CD14-positive monocyte (primary cell): ENCODE measurements at regions not wholly inside any gene's neighbourhood (a gene's known extent, or its start where the extent isn't known, plus 50 kb on each side); places are given as distances from the start of the nearest gene placed in this dataset.

Experiments
- DNase-seq, 3 donors: peaks; one replicate each; pipeline ENCODE4 v3.0.0-alpha.2; 2011 to 2022
- H2AFZ ChIP-seq: 2 replicates; pipeline ENCODE4 v1.6.0; 2012; ENCODE audit warnings: mild to moderate bottlenecking, low read depth, low read length, inconsistent platforms; ENCODE audit not compliant: insufficient read depth, poor library complexity, severe bottlenecking
- H3K27ac ChIP-seq, 2 donors: 1 replicate in 1 of 2; 2 replicates in 1 of 2; pipeline ENCODE4 v1.5.1; 2012 to 2013; ENCODE audit warnings: low read length in 2 of 2, control low read depth in 1 of 2, inconsistent platforms in 1 of 2, low read depth in 1 of 2, mild to moderate bottlenecking in 1 of 2
- H3K27me3 ChIP-seq, 2 donors: one replicate each; pipeline versions ENCODE4 v1.6.0 to v1.6.1; 2011 to 2013; ENCODE audit warnings: low read length in 2 of 2; ENCODE audit not compliant: control insufficient read depth in 2 of 2, insufficient read depth in 2 of 2
- H3K36me3 ChIP-seq, 2 donors: replicated peaks in 1 of 2; 1 replicate in 1 of 2; 2 replicates in 1 of 2; pipeline versions ENCODE4 v1.5.1 to v1.6.1; 2012 to 2013; ENCODE audit warnings: low read length in 2 of 2, control low read depth in 1 of 2, inconsistent platforms in 1 of 2, mild to moderate bottlenecking in 1 of 2; ENCODE audit not compliant: insufficient read depth in 2 of 2, control insufficient read depth in 1 of 2
- H3K4me1 ChIP-seq, 2 donors: 1 replicate in 1 of 2; 2 replicates in 1 of 2; pipeline versions ENCODE4 v1.5.1 to v1.6.1; 2012 to 2013; ENCODE audit warnings: low read length in 2 of 2, control low read depth in 1 of 2, inconsistent platforms in 1 of 2, mild to moderate bottlenecking in 1 of 2, moderate library complexity in 1 of 2; ENCODE audit not compliant: insufficient read depth in 2 of 2, control insufficient read depth in 1 of 2
- H3K4me2 ChIP-seq: replicated peaks from 2 replicates; pipeline ENCODE3; 2012; ENCODE audit warnings: low read length, moderate library complexity, mild to moderate bottlenecking; ENCODE audit not compliant: poor library complexity, severe bottlenecking; ENCODE audit errors: extremely low read depth
- H3K4me3 ChIP-seq, 3 experiments: fragments of 200-600 bp in 1 of 3; sonication (generic) in 1 of 3; replicated peaks in 1 of 3; 1 replicate in 2 of 3; 2 replicates in 1 of 3; pipeline ENCODE4 v1.5.1; 2011 to 2013; ENCODE audit warnings: low read length in 3 of 3, mild to moderate bottlenecking in 3 of 3, control low read depth in 2 of 3, low read depth in 2 of 3, inconsistent platforms in 1 of 3, moderate library complexity in 1 of 3
- H3K79me2 ChIP-seq: 2 replicates; pipeline ENCODE4 v1.6.0; 2012; ENCODE audit warnings: mild to moderate bottlenecking, control low read depth, inconsistent platforms, low read length, moderate library complexity; ENCODE audit not compliant: insufficient read depth
- H3K9ac ChIP-seq: 2 replicates; pipeline ENCODE4 v1.6.0; 2017; ENCODE audit warnings: low read length, mild to moderate bottlenecking; ENCODE audit not compliant: insufficient read depth, poor library complexity, severe bottlenecking
- H3K9me3 ChIP-seq, 2 donors: replicated peaks in 1 of 2; 1 replicate in 1 of 2; 2 replicates in 1 of 2; pipeline versions ENCODE4 v1.5.1 to v1.6.1; 2012 to 2013; ENCODE audit warnings: low read length in 2 of 2, control low read depth in 1 of 2; ENCODE audit not compliant: control insufficient read depth in 1 of 2, insufficient read depth in 1 of 2
- H4K20me1 ChIP-seq: 2 replicates; pipeline ENCODE4 v1.6.0; 2012; ENCODE audit warnings: mild to moderate bottlenecking, low read length, control low read depth, moderate library complexity; ENCODE audit not compliant: insufficient read depth
- H3K27ac Mint-ChIP-seq, 7 donors: one replicate each; pipeline ENCODE4 v1.8.0; 2020; ENCODE audit warnings: mild to moderate bottlenecking in 7 of 7, mixed read lengths in 7 of 7, moderate library complexity in 6 of 7, inconsistent platforms in 2 of 7
- H3K27me3 Mint-ChIP-seq, 3 donors: one replicate each; pipeline ENCODE4 v1.8.0; 2021 to 2022; ENCODE audit warnings: low read depth in 3 of 3, mild to moderate bottlenecking in 3 of 3, mixed read lengths in 3 of 3, moderate library complexity in 3 of 3, inconsistent platforms in 1 of 3
- H3K36me3 Mint-ChIP-seq, 2 donors: one replicate each; pipeline ENCODE4 v1.8.0; 2020; ENCODE audit warnings: mixed read lengths in 2 of 2, inconsistent platforms in 1 of 2, mild to moderate bottlenecking in 1 of 2
- H3K4me1 Mint-ChIP-seq: one replicate; pipeline ENCODE4 v1.8.0; 2020; ENCODE audit warnings: mild to moderate bottlenecking, mixed read lengths
- H3K4me3 Mint-ChIP-seq, 2 donors: one replicate each; pipeline ENCODE4 v1.8.0; 2020; ENCODE audit warnings: mild to moderate bottlenecking in 2 of 2, mixed read lengths in 2 of 2, moderate library complexity in 1 of 2
- H3K9me3 Mint-ChIP-seq, 7 donors: one replicate each; pipeline ENCODE4 v1.8.0; 2020 to 2022; ENCODE audit warnings: mixed read lengths in 7 of 7, mild to moderate bottlenecking in 6 of 7, moderate library complexity in 6 of 7, inconsistent platforms in 2 of 7
- WGBS: methylation state at CpG from one replicate; pipeline ENCODE4 v1.1.5; 2013; ENCODE audit warnings: missing lambda C conversion rate; ENCODE audit not compliant: insufficient coverage; 5-methylcytosine and 5-hydroxymethylcytosine counted together
- intact Hi-C, 2 donors: fragments of 100-400 bp; cut with micrococcal nuclease; formaldehyde crosslinking; loops; one replicate each; pipeline versions ENCODE4 v1.15.0 to v1.15.1; 2023
- TF ChIP-seq, protein P1 (sequence below): fragments of 200-600 bp; IDR thresholded peaks from one replicate; pipeline ENCODE4 v1.8.0; 2022; ENCODE audit warnings: antibody characterized with exemption, mild to moderate bottlenecking

DNA sequence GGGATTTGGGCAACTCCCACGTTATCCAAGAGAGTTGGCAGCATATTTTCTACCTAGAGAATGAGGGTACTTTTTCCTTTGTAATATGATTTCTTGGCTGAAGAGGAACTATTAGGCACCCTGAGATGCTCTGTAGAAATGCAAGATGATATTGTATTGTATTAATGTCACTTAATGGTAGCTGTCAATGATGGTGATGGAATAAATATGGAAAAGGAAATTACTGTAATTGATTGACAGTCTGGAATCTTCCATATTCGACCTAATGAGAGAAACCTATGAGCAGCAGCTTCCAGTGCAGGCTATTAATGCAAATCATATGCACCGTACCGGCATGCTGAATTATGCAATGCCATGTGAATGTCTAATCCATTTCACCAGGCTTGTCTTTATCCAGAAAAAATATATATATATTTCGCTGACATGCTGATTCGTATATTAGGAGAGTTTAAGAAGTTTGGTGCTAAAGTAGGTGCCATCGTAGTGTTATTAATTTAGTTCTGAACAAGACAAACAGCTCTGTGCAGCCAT is 494.2 kb upstream of the JARID2 start:
- Histone ChIP-seq H3K4me2 (no peak overlapping the region), H4K20me1 (no peaks in the 10 kb centered on the region), H3K9ac (no peak overlapping the region), H3K27ac (no peak overlapping the region), H3K4me1 (peaks cover 8 to 14% of the 10 kb centered on the region in 2 donors), H3K27me3 (no peaks in the 10 kb centered on the region), H3K79me2 (no peaks in the 10 kb centered on the region), H3K4me3 (no peak overlapping the region), H3K9me3 (no peaks in the 10 kb centered on the region), H2AFZ (no peak overlapping the region), H3K36me3 (no peaks in the 10 kb centered on the region)
- 76% methylated on average over 4 of the region's 7 CpGs for WGBS
- H3K27me3 Mint-ChIP-seq: peaks cover 0 to 7% (median 2%) of the 10 kb centered on the region in 3 donors
- no peak for DNase-seq
- TF ChIP-seq, protein P1, sequence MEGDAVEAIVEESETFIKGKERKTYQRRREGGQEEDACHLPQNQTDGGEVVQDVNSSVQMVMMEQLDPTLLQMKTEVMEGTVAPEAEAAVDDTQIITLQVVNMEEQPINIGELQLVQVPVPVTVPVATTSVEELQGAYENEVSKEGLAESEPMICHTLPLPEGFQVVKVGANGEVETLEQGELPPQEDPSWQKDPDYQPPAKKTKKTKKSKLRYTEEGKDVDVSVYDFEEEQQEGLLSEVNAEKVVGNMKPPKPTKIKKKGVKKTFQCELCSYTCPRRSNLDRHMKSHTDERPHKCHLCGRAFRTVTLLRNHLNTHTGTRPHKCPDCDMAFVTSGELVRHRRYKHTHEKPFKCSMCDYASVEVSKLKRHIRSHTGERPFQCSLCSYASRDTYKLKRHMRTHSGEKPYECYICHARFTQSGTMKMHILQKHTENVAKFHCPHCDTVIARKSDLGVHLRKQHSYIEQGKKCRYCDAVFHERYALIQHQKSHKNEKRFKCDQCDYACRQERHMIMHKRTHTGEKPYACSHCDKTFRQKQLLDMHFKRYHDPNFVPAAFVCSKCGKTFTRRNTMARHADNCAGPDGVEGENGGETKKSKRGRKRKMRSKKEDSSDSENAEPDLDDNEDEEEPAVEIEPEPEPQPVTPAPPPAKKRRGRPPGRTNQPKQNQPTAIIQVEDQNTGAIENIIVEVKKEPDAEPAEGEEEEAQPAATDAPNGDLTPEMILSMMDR: no peak
- H3K4me3 Mint-ChIP-seq: no peak overlapping the region
- H3K27ac Mint-ChIP-seq: no peak overlapping the region
- intact Hi-C loops: no loop called here
- H3K36me3 Mint-ChIP-seq: peaks cover 0 to under 1% of the 10 kb centered on the region in 2 donors
- peaks cover 0 to 2% (median 0%) of the 10 kb centered on the region in 7 donors for H3K9me3 Mint-ChIP-seq
- peaks cover 20% of the 10 kb centered on the region for H3K4me1 Mint-ChIP-seq

DNA sequence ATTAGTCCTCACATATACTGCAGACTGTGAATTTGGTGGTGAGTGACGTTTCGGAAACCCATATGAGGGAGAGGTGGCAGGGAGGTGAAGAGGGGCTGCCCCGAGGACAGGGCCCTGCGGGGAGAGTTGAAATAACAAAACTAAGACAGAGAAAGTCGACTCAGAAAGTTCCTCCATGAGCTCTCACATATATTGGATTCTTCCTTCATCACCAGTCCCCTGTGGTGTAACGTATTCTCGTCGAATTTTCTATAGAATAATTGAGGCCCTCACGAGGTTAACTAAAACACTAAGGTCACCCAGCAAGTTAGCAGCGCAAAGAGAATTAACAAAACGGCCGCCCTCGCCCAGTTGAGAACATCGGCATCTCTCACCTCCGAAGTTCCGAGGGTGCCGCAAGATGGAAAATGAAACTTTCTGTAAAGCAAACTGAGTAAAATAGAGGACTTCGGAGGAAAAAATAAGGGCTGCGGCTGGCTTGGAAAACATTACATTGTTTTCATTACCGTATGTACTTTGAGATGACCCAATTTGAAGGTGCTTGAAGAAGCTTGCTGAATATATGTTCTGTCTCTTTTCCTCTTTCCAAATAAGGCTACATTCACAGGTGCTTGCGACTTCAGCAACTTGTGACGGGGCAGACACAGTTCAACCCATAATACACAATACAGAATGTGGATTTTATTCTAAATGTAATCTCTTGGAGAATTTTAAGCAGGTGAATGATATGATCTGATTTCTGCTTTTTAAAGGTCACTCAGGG is 490.9 kb upstream of the JARID2 start:
- no peaks in the 10 kb centered on the region for H3K79me2 ChIP-seq
- H4K20me1 ChIP-seq: no peaks in the 10 kb centered on the region
- H2AFZ ChIP-seq: no peak overlapping the region
- H3K36me3 Mint-ChIP-seq: peaks cover 0 to 4% of the 10 kb centered on the region in 2 donors
- H3K4me1 ChIP-seq: peaks cover 38 to 41% of the 10 kb centered on the region in 2 donors
- H3K4me1 Mint-ChIP-seq: peaks cover 40% of the 10 kb centered on the region
- intact Hi-C loops: no loop called here
- no peak overlapping the region for H3K27ac ChIP-seq
- peaks cover 0 to 6% (median 2%) of the 10 kb centered on the region in 3 donors for H3K27me3 Mint-ChIP-seq
- H3K36me3 ChIP-seq: no peaks in the 10 kb centered on the region
- no peak for DNase-seq
- 92% methylated on average over 6 of the region's 22 CpGs for WGBS
- no peak overlapping the region for H3K4me2 ChIP-seq
- H3K27me3 ChIP-seq: no peaks in the 10 kb centered on the region
- H3K4me3 Mint-ChIP-seq: no peak overlapping the region
- H3K9me3 ChIP-seq: no peaks in the 10 kb centered on the region
- TF ChIP-seq, protein P1: no peak
- no peak overlapping the region for H3K4me3 ChIP-seq
- H3K27ac Mint-ChIP-seq: peak overlapping the region in 3 of 7 donors; percentile 15 to 69 (median 41)
- H3K9me3 Mint-ChIP-seq: peaks cover 0 to 4% (median 0%) of the 10 kb centered on the region in 7 donors
- no peak overlapping the region for H3K9ac ChIP-seq
